ENCODE measurements at regions not wholly inside any gene's neighbourhood (a gene's known extent, or its start where the extent isn't known, plus 50 kb on each side); places are given as distances from the start of the nearest gene placed in this dataset.

DNA sequence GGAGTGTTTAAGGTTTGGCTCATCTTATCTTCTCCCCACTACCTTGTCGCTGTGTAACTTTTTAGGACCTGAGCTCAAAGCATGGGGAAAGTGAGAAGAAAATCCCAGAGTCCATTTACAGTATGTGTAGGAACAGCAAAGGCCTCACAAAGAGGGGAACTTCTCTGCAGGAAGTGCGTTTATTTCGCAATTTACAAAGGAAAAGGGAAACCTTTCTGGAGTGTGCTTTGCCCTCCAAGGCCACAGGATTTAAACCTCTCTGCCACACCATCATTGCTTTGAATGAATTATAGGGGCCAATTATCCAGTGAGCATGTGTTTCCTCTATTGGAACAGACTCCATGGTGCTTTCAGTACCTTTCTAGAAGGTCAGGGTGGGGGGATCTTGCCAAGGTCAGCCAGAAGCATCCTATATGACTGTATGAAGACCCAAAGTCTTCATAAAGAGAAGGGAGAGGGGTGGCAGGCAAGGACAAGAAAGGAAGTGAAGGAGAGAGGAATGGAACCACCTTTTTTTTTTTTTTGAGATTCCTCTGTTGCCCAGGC lies 68.1 kb upstream of the LMO2 start:
- Histone ChIP-seq H4K20me1 (ENCODE audit: insufficient read depth, low read length) (no peaks in the 10 kb centered on the region), H2AFZ (ENCODE audit: low read depth, low read length) (no peak overlapping the region), H3K27ac (ENCODE audit: low read depth, low read length) (no peak overlapping the region), H3K9me3 (ENCODE audit: insufficient read depth, low read depth, low read length) (no peaks in the 10 kb centered on the region), H3K79me2 (ENCODE audit: insufficient read depth, low read length) (no peaks in the 10 kb centered on the region), H3K4me2 (ENCODE audit: low read length) (no peak overlapping the region), H3K4me3 (ENCODE audit: insufficient read depth, low read depth, low read length) (no peak overlapping the region), H3K27me3 (ENCODE audit: insufficient read depth, low read length) (no peaks in the 10 kb centered on the region), H3K4me1 (ENCODE audit: insufficient read depth, low read length) (no peaks in the 10 kb centered on the region), H3K9ac (ENCODE audit: low read length) (no peak overlapping the region), H3K36me3 (ENCODE audit: insufficient read depth, low read length) (no peaks in the 10 kb centered on the region)
- Mint-ChIP-seq H3K4me1 (ENCODE audit: low read depth, unreplicated experiment) (no peaks in the 10 kb centered on the region), H3K27ac (ENCODE audit: unreplicated experiment) (no peak overlapping the region), H3K27me3 (ENCODE audit: low read depth, unreplicated experiment) (peaks cover 7% of the 10 kb centered on the region), H3K36me3 (ENCODE audit: low read depth, unreplicated experiment) (no peaks in the 10 kb centered on the region), H3K4me3 (ENCODE audit: unreplicated experiment) (no peak overlapping the region), H3K9me3 (ENCODE audit: unreplicated experiment) (peaks cover 1% of the 10 kb centered on the region)
- TF ChIP-seq EZH2 (IDR thresholded peaks at IDR 0.05; ENCODE audit: insufficient read depth, low read length), result no peak
- TF ChIP-seq, protein P1, sequence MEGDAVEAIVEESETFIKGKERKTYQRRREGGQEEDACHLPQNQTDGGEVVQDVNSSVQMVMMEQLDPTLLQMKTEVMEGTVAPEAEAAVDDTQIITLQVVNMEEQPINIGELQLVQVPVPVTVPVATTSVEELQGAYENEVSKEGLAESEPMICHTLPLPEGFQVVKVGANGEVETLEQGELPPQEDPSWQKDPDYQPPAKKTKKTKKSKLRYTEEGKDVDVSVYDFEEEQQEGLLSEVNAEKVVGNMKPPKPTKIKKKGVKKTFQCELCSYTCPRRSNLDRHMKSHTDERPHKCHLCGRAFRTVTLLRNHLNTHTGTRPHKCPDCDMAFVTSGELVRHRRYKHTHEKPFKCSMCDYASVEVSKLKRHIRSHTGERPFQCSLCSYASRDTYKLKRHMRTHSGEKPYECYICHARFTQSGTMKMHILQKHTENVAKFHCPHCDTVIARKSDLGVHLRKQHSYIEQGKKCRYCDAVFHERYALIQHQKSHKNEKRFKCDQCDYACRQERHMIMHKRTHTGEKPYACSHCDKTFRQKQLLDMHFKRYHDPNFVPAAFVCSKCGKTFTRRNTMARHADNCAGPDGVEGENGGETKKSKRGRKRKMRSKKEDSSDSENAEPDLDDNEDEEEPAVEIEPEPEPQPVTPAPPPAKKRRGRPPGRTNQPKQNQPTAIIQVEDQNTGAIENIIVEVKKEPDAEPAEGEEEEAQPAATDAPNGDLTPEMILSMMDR (IDR thresholded peaks at IDR 0.05; ENCODE audit: insufficient read depth, low read depth, low read length), result no peak
- no peak for DNase-seq (ENCODE audit: low read depth)
- FAIRE-seq, result no peak

DNA sequence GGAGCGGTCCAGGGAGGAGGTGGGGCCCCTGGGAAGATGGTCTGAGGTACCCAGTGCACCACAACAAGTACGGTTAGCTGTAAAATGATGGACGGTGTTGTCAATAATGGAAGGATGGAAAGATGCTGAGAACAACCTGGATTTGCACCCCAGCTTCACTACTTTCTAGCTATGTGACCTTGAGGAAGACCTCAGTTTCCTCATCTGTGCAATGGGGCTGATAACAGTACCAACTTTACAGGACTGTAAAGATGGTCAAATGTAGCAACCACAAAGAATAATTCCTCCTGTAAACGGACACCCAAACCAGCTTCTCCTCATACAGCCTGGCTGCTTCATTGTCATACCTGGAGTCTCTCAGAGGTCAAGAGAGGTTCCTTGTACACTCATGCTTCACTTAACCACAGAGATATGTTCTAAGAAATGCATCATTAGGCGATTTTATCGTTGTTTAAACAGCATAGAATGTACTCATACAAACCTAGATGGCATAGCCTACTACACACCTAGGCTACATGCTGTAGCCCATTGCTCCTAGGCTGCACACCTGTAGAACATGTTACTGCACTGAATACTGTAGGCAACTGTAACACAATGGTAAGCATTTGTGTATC lies 65.5 kb upstream of the LMO2 start:
- Mint-ChIP-seq H3K27me3 (ENCODE audit: low read depth, unreplicated experiment) (peaks cover 18% of the 10 kb centered on the region), H3K9me3 (ENCODE audit: unreplicated experiment) (peaks cover 4% of the 10 kb centered on the region), H3K27ac (ENCODE audit: unreplicated experiment) (no peak overlapping the region), H3K4me3 (ENCODE audit: unreplicated experiment) (no peak overlapping the region), H3K36me3 (ENCODE audit: low read depth, unreplicated experiment) (no peaks in the 10 kb centered on the region), H3K4me1 (ENCODE audit: low read depth, unreplicated experiment) (no peaks in the 10 kb centered on the region)
- no peaks in the 10 kb centered on the region for H3K27me3 ChIP-seq (ENCODE audit: insufficient read depth, low read length)
- FAIRE-seq (no peak), DNase-seq (ENCODE audit: low read depth) (no peak)
- H3K79me2 ChIP-seq (ENCODE audit: insufficient read depth, low read length), result no peaks in the 10 kb centered on the region
- H3K36me3 ChIP-seq (ENCODE audit: insufficient read depth, low read length), result no peaks in the 10 kb centered on the region
- H3K9me3 ChIP-seq (ENCODE audit: insufficient read depth, low read depth, low read length), result no peaks in the 10 kb centered on the region
- no peaks in the 10 kb centered on the region for H4K20me1 ChIP-seq (ENCODE audit: insufficient read depth, low read length)
- no peak overlapping the region for H3K9ac ChIP-seq (ENCODE audit: low read length)
- no peak overlapping the region for H3K4me2 ChIP-seq (ENCODE audit: low read length)
- H3K4me1 ChIP-seq (ENCODE audit: insufficient read depth, low read length), result no peaks in the 10 kb centered on the region
- H2AFZ ChIP-seq (ENCODE audit: low read depth, low read length), result no peak overlapping the region
- no peak overlapping the region for H3K27ac ChIP-seq (ENCODE audit: low read depth, low read length)
- no peak overlapping the region for H3K4me3 ChIP-seq (ENCODE audit: insufficient read depth, low read depth, low read length)
- TF ChIP-seq, protein P1 (IDR thresholded peaks at IDR 0.05; ENCODE audit: insufficient read depth, low read depth, low read length), result no peak
- no peak for TF ChIP-seq EZH2 (IDR thresholded peaks at IDR 0.05; ENCODE audit: insufficient read depth, low read length)

DNA sequence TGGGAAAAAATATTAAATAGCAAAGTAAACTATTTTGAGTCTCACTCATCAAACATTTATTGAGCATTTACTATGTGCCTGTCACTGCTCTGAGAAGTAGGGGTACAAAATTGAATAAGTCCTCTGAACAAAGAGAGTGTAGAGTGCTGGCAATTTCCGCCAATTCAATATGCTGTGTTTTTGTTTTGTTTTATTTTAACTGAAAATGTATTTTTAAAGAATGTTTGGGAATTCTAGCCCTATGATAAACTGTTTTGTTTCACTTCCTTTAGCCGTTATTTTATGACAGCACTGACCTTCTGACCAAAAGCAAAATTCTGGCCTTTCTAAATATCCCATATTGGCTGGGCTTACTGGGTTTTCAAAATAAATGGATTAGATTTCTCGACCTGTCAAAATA lies 64.7 kb upstream of the LMO2 start:
- H3K9me3 Mint-ChIP-seq (ENCODE audit: unreplicated experiment), result peaks cover 4% of the 10 kb centered on the region
- H3K36me3 ChIP-seq (ENCODE audit: insufficient read depth, low read length), result no peaks in the 10 kb centered on the region
- no peaks in the 10 kb centered on the region for H3K27me3 ChIP-seq (ENCODE audit: insufficient read depth, low read length)
- H3K4me1 Mint-ChIP-seq (ENCODE audit: low read depth, unreplicated experiment), result no peaks in the 10 kb centered on the region
- H3K27ac Mint-ChIP-seq (ENCODE audit: unreplicated experiment), result no peak overlapping the region
- no peaks in the 10 kb centered on the region for H3K79me2 ChIP-seq (ENCODE audit: insufficient read depth, low read length)
- no peak overlapping the region for H3K4me2 ChIP-seq (ENCODE audit: low read length)
- H3K4me3 Mint-ChIP-seq (ENCODE audit: unreplicated experiment), result no peak overlapping the region
- H3K4me1 ChIP-seq (ENCODE audit: insufficient read depth, low read length), result no peaks in the 10 kb centered on the region
- no peak overlapping the region for H3K27ac ChIP-seq (ENCODE audit: low read depth, low read length)
- no peaks in the 10 kb centered on the region for H4K20me1 ChIP-seq (ENCODE audit: insufficient read depth, low read length)
- no peaks in the 10 kb centered on the region for H3K9me3 ChIP-seq (ENCODE audit: insufficient read depth, low read depth, low read length)
- no peak overlapping the region for H3K9ac ChIP-seq (ENCODE audit: low read length)
- FAIRE-seq (no peak), DNase-seq (ENCODE audit: low read depth) (no peak)
- H3K36me3 Mint-ChIP-seq (ENCODE audit: low read depth, unreplicated experiment), result no peaks in the 10 kb centered on the region
- H3K4me3 ChIP-seq (ENCODE audit: insufficient read depth, low read depth, low read length), result no peak overlapping the region
- TF ChIP-seq, protein P1 (IDR thresholded peaks at IDR 0.05; ENCODE audit: insufficient read depth, low read depth, low read length), result no peak
- no peak for TF ChIP-seq EZH2 (IDR thresholded peaks at IDR 0.05; ENCODE audit: insufficient read depth, low read length)
- peaks cover 18% of the 10 kb centered on the region for H3K27me3 Mint-ChIP-seq (ENCODE audit: low read depth, unreplicated experiment)
- no peak overlapping the region for H2AFZ ChIP-seq (ENCODE audit: low read depth, low read length)

All from astrocyte (in vitro differentiated cells and primary cell).